H1 (cell line): ENCODE measurements at regions not wholly inside any gene's neighbourhood (a gene's known extent, or its start where the extent isn't known, plus 50 kb on each side); places are given as distances from the start of the nearest gene placed in this dataset.

Source experiments
- CTCF ChIA-PET: fragments of 300-600 bp; sonication (Branson Sonifier 250); formaldehyde crosslinking; loops from one replicate; lab custom pipeline; 2021; ENCODE audit not compliant: partially characterized antibody; lab: Charles Lee
- POLR2A ChIA-PET: fragments of 300-600 bp; sonication (Branson Sonifier 250); formaldehyde crosslinking; loops from one replicate; lab custom pipeline; 2021; ENCODE audit warnings: inconsistent platforms; ENCODE audit not compliant: partially characterized antibody; lab: Charles Lee
- DNase-seq, 2 experiments: peaks; one replicate each; pipeline versions ENCODE4 v3.0.0 to v3.0.0-alpha.2; 2010 to 2022; ENCODE audit warnings: low spot score in 2 of 2, low read depth in 1 of 2, mixed read lengths in 1 of 2
- FAIRE-seq: peaks from 2 replicates; lab custom pipeline; 2011; peaks lifted over from hg19 to GRCh38; lab: Jason Lieb, UNC
- H2AFZ ChIP-seq: 2 replicates; pipeline ENCODE4 v1.8.1; 2012; ENCODE audit warnings: low read length, inconsistent platforms
- H2AK5ac ChIP-seq: 2 replicates; pipeline ENCODE4 v1.6.1; 2013; ENCODE audit warnings: low read depth, low read length
- H2BK120ac ChIP-seq: replicated peaks from 2 replicates; pipeline ENCODE3; 2013; ENCODE audit warnings: low read depth, low read length, inconsistent platforms
- H2BK12ac ChIP-seq: 2 replicates; pipeline ENCODE4 v1.6.1; 2013; ENCODE audit warnings: low read depth, low read length
- H2BK15ac ChIP-seq: 2 replicates; pipeline ENCODE4 v1.6.1; 2013; ENCODE audit warnings: low read length
- H2BK20ac ChIP-seq: 2 replicates; pipeline ENCODE4 v1.6.1; 2013; ENCODE audit warnings: low read length
- H2BK5ac ChIP-seq: 2 replicates; pipeline ENCODE4 v1.6.1; 2013; ENCODE audit warnings: low read depth, low read length
- H3K14ac ChIP-seq: 2 replicates; pipeline ENCODE4 v1.6.1; 2013; ENCODE audit warnings: inconsistent platforms; ENCODE audit not compliant: insufficient read length
- H3K18ac ChIP-seq: 2 replicates; pipeline ENCODE4 v1.6.1; 2013; ENCODE audit warnings: low read length; ENCODE audit errors: extremely low read depth
- H3K23ac ChIP-seq: 2 replicates; pipeline ENCODE4 v1.6.1; 2013; ENCODE audit warnings: inconsistent platforms; ENCODE audit not compliant: insufficient read length
- H3K23me2 ChIP-seq: 2 replicates; pipeline ENCODE4 v1.6.1; 2013; ENCODE audit warnings: low read depth, low read length
- H3K27ac ChIP-seq: 2 replicates; pipeline ENCODE4 v1.6.1; 2011; ENCODE audit warnings: low read depth, low read length, inconsistent platforms
- H3K27me3 ChIP-seq, 4 experiments: replicated peaks in 1 of 4; 1 replicate in 1 of 4; 2 replicates in 3 of 4; pipeline versions ENCODE4 v1.6.1 to v1.8.1; 2011 to 2013; ENCODE audit warnings: low read length in 3 of 4, mild to moderate bottlenecking in 3 of 4, inconsistent platforms in 2 of 4, mixed read lengths in 2 of 4, moderate library complexity in 1 of 4; ENCODE audit not compliant: control insufficient read depth in 3 of 4, insufficient read depth in 3 of 4; ENCODE audit errors: extremely low read depth in 1 of 4
- H3K36me3 ChIP-seq, 4 experiments: 2 replicates each; pipeline versions ENCODE4 v1.6.1 to v1.8.1; 2011 to 2013; ENCODE audit warnings: mild to moderate bottlenecking in 4 of 4, low read length in 3 of 4, moderate library complexity in 2 of 4, control low read depth in 1 of 4, inconsistent platforms in 1 of 4; ENCODE audit not compliant: insufficient read depth in 4 of 4, control insufficient read depth in 2 of 4
- H3K4ac ChIP-seq: replicated peaks from 2 replicates; pipeline ENCODE3; 2013; ENCODE audit warnings: low read length, low read depth, mixed read lengths, inconsistent platforms; ENCODE audit not compliant: insufficient read length
- H3K4me1 ChIP-seq, 4 experiments: replicated peaks in 1 of 4; 1 replicate in 1 of 4; 2 replicates in 3 of 4; pipeline versions ENCODE4 v1.6.1 to v1.8.1; 2011 to 2013; ENCODE audit warnings: low read length in 3 of 4, inconsistent platforms in 2 of 4, mixed read lengths in 1 of 4; ENCODE audit not compliant: insufficient read depth in 4 of 4, control insufficient read depth in 3 of 4
- H3K4me2 ChIP-seq, 2 experiments: 2 replicates each; pipeline versions ENCODE4 v1.6.1 to v1.8.1; 2011 to 2013; ENCODE audit warnings: low read depth in 2 of 2, low read length in 2 of 2, control low read depth in 1 of 2, inconsistent platforms in 1 of 2, mild to moderate bottlenecking in 1 of 2; ENCODE audit not compliant: insufficient read depth in 1 of 2
- H3K4me3 ChIP-seq, 4 experiments: fragments of 200-600, 300-600 bp in 1 of 4; sonication (generic), shearing (Covaris generic), sonication (Bioruptor Twin) in 1 of 4; 2 replicates each; pipeline versions ENCODE4 v1.5.1 to v1.8.1; 2011 to 2016; ENCODE audit warnings: low read length in 4 of 4, low read depth in 3 of 4, control low read depth in 2 of 4, inconsistent platforms in 2 of 4, mild to moderate bottlenecking in 2 of 4, mixed read lengths in 1 of 4, moderate library complexity in 1 of 4; ENCODE audit not compliant: insufficient read depth in 2 of 4; ENCODE audit errors: extremely low read depth in 1 of 4
- H3K56ac ChIP-seq: replicated peaks from 2 replicates; pipeline ENCODE3; 2013; ENCODE audit warnings: low read depth, mild to moderate bottlenecking, mixed read lengths, low read length, inconsistent platforms; ENCODE audit not compliant: insufficient read length
- H3K79me1 ChIP-seq: 2 replicates; pipeline ENCODE4 v1.6.1; 2013; ENCODE audit warnings: low read depth, low read length, control low read depth
- H3K79me2 ChIP-seq, 2 experiments: 2 replicates each; pipeline versions ENCODE4 v1.6.1 to v1.8.1; 2012 to 2013; ENCODE audit warnings: low read length in 2 of 2, mild to moderate bottlenecking in 2 of 2, inconsistent platforms in 1 of 2; ENCODE audit not compliant: insufficient read depth in 2 of 2, control insufficient read depth in 1 of 2
- H3K9ac ChIP-seq, 4 experiments: replicated peaks in 1 of 4; 1 replicate in 1 of 4; 2 replicates in 3 of 4; pipeline versions ENCODE4 v1.6.1 to v1.8.1; 2011 to 2013; ENCODE audit warnings: low read depth in 3 of 4, low read length in 3 of 4, control low read depth in 2 of 4, mild to moderate bottlenecking in 2 of 4, moderate library complexity in 2 of 4, inconsistent platforms in 1 of 4; ENCODE audit errors: extremely low read depth in 1 of 4
- H3K9me3 ChIP-seq, 2 experiments: 2 replicates each; pipeline versions ENCODE4 v1.6.1 to v1.8.1; 2012 to 2013; ENCODE audit warnings: mild to moderate bottlenecking in 2 of 2, moderate library complexity in 2 of 2, control low read depth in 1 of 2, inconsistent platforms in 1 of 2, low read depth in 1 of 2, low read length in 1 of 2, mixed read lengths in 1 of 2; ENCODE audit not compliant: insufficient read depth in 2 of 2
- H4K20me1 ChIP-seq, 2 experiments: replicated peaks in 1 of 2; 2 replicates each; pipeline versions ENCODE3 to v1.8.1; 2011 to 2013; ENCODE audit warnings: inconsistent platforms in 2 of 2, low read length in 2 of 2, mild to moderate bottlenecking in 1 of 2; ENCODE audit not compliant: insufficient read depth in 2 of 2, control insufficient read depth in 1 of 2
- H4K5ac ChIP-seq: 2 replicates; pipeline ENCODE4 v1.6.1; 2013; ENCODE audit warnings: low read length, low read depth, mixed read lengths, inconsistent platforms; ENCODE audit not compliant: insufficient read length
- H4K8ac ChIP-seq: 2 replicates; pipeline ENCODE4 v1.8.0; 2013; ENCODE audit warnings: mild to moderate bottlenecking, moderate library complexity, low read length, inconsistent platforms; ENCODE audit not compliant: insufficient read depth; ENCODE audit errors: extremely low read depth
- H4K91ac ChIP-seq: replicated peaks from 2 replicates; pipeline ENCODE3; 2013; ENCODE audit warnings: low read length, mixed read lengths, inconsistent platforms; ENCODE audit not compliant: insufficient read length
- BRCA1 ChIP-seq: IDR thresholded peaks from 2 replicates; pipeline ENCODE4 v1.6.1; 2012; ENCODE audit warnings: low read depth, low read length, improper control_type of control experiment
- CBX8 ChIP-seq: fragments of 300-800, 300-1000 bp; sonication (generic); IDR thresholded peaks from 2 replicates; pipeline ENCODE4 v1.7.1; 2016; ENCODE audit warnings: low read depth, low read length, borderline replicate concordance
- GABPA ChIP-seq: IDR thresholded peaks from 2 replicates; pipeline ENCODE4 v1.6.1; 2011; ENCODE audit warnings: mild to moderate bottlenecking, low read length, moderate library complexity, borderline replicate concordance; ENCODE audit not compliant: insufficient read depth
- KDM1A ChIP-seq: fragments of 200-600, 300-600 bp; sonication (generic); IDR thresholded peaks from 2 replicates; pipeline ENCODE4 v1.7.1; 2016; ENCODE audit warnings: mild to moderate bottlenecking, low read length, borderline replicate concordance
- KDM4A ChIP-seq: IDR thresholded peaks from one replicate; pipeline ENCODE4 v1.7.1; 2012; ENCODE audit warnings: low read depth, mild to moderate bottlenecking, moderate library complexity, low read length, inconsistent platforms; ENCODE audit not compliant: severe bottlenecking
- MAFK ChIP-seq: IDR thresholded peaks from 2 replicates; pipeline ENCODE4 v1.6.1; 2012; ENCODE audit warnings: low read depth, mild to moderate bottlenecking, improper control_type of control experiment, low read length
- SIN3A ChIP-seq, 2 experiments: IDR thresholded peaks in 1 of 2; conservative IDR thresholded peaks in 1 of 2; 2 replicates each; pipeline ENCODE4 v1.6.1; 2011 to 2012; ENCODE audit warnings: low read length in 2 of 2, improper control_type of control experiment in 1 of 2, low read depth in 1 of 2, mild to moderate bottlenecking in 1 of 2
- TCF12 ChIP-seq: IDR thresholded peaks from 2 replicates; pipeline ENCODE4 v1.6.1; 2011; ENCODE audit warnings: low read depth, mild to moderate bottlenecking, low read length
- TEAD4 ChIP-seq: IDR thresholded peaks from 2 replicates; pipeline ENCODE4 v1.6.1; 2012; ENCODE audit warnings: low read depth, low read length, inconsistent platforms, mixed read lengths
- YY1 ChIP-seq: IDR thresholded peaks from 2 replicates; pipeline ENCODE4 v1.6.1; 2011; ENCODE audit warnings: low read depth, mild to moderate bottlenecking, low read length
- ZNF274 ChIP-seq: IDR thresholded peaks from 2 replicates; pipeline ENCODE4 v1.7.0; 2012; ENCODE audit warnings: low read length, borderline replicate concordance; ENCODE audit errors: extremely low read depth
- WGBS, 2 experiments: shearing (Covaris generic) in 1 of 2; methylation state at CpG; one replicate each; pipeline versions ENCODE4 v1.1.6 to v1.1.7; 2013 to 2015; ENCODE audit warnings: low lambda C conversion rate in 2 of 2, mixed read lengths in 2 of 2, inconsistent platforms in 1 of 2, low coverage in 1 of 2, missing lambda C conversion rate in 1 of 2; ENCODE audit not compliant: insufficient replicate concordance in 2 of 2, insufficient coverage in 1 of 2, insufficient read length in 1 of 2; ENCODE audit errors: extremely low coverage in 1 of 2, missing lambda C conversion rate in 1 of 2; 5-methylcytosine and 5-hydroxymethylcytosine counted together
- TF ChIP-seq, protein P1 (sequence below), 3 experiments: IDR thresholded peaks; 1 replicate in 2 of 3; 2 replicates in 1 of 3; pipeline versions ENCODE4 v1.5.1 to v1.6.1; 2011; ENCODE audit warnings: low read length in 3 of 3, mild to moderate bottlenecking in 3 of 3, inconsistent platforms in 2 of 3, low read depth in 1 of 3, moderate library complexity in 1 of 3; ENCODE audit not compliant: insufficient read depth in 1 of 3; ENCODE audit errors: control extremely low read depth in 1 of 3

DNA sequence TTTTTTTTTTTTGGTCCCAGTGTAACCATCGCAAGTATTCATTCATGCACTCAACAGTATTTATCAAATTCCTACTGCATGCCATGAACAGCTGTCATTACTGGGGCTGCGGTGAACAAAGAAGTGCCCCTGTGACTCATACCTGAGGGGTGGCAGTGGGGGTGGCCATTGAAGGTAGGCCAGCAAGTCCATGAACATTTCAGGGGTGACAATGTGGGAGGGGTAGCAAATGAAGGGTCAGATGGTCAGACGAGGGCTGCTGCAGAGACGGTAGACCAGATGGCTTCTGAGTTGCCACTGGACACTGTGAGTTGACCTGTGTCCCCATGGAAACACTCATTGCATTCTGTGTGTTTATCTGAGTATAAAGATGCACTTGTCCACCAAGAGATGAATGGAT lies 92.5 kb upstream of the PITRM1 start:
- Histone ChIP-seq H3K9me3 (no peaks in the 10 kb centered on the region), H3K9ac (no peak overlapping the region), H3K79me1 (no peaks in the 10 kb centered on the region), H2BK120ac (no peak overlapping the region), H4K91ac (no peak overlapping the region), H3K4ac (no peak overlapping the region), H3K14ac (no peak overlapping the region), H2AFZ (no peak overlapping the region), H2BK15ac (no peak overlapping the region), H2AK5ac (no peak overlapping the region), H3K23me2 (no peaks in the 10 kb centered on the region; the same call in 1 of the 2 replicates), H2BK5ac (no peak overlapping the region), H2BK12ac (no peak overlapping the region), H2BK20ac (no peak overlapping the region), H3K27ac (no peak overlapping the region), H3K27me3 (no peaks in the 10 kb centered on the region), H3K4me1 (peaks cover 0 to 6% (median 4%) of the 10 kb centered on the region in 4 experiments; a peak in 4 of 7 replicates), H4K20me1 (no peaks in the 10 kb centered on the region), H3K23ac (no peak overlapping the region), H3K56ac (no peak overlapping the region), H3K4me3 (no peak overlapping the region), H3K36me3 (no peaks in the 10 kb centered on the region), H4K8ac (no peak overlapping the region), H3K18ac (no peak overlapping the region), H3K4me2 (no peak overlapping the region), H3K79me2 (no peaks in the 10 kb centered on the region), H4K5ac (no peak overlapping the region)
- CTCF ChIA-PET, result interaction anchor here (0.5 to 0.6 kb wide), 3 partner anchors 61 to 642 kb away, joined by 3 read pairs; no protein-coding TSS in a partner anchor
- no peak for DNase-seq
- POLR2A ChIA-PET, result interaction anchor here (0.6 kb wide), 1 partner anchor 28 kb away, joined by 4 read pairs; no protein-coding TSS in a partner anchor
- 91% methylated on average over 4 of the region's 4 CpGs; no CpG with 5 or more reads in 1 of the 2 experiments for WGBS, 2 experiments
- no peak for FAIRE-seq
- TF ChIP-seq SIN3A (conservative IDR thresholded peaks at IDR 0.05 in 1 of 2, IDR thresholded peaks at IDR 0.05 in 1 of 2; ENCODE audit: low read depth in 1 of 2, low read length in 2 of 2), result no peak
- no peak for TF ChIP-seq TEAD4
- no peak for TF ChIP-seq KDM4A
- TF ChIP-seq BRCA1, result no peak
- TF ChIP-seq GABPA, result no peak
- TF ChIP-seq MAFK, result no peak
- no peak for TF ChIP-seq CBX8
- no peak for TF ChIP-seq ZNF274
- no peak for TF ChIP-seq YY1
- TF ChIP-seq KDM1A, result no peak
- no peak for TF ChIP-seq TCF12
- TF ChIP-seq, protein P1, sequence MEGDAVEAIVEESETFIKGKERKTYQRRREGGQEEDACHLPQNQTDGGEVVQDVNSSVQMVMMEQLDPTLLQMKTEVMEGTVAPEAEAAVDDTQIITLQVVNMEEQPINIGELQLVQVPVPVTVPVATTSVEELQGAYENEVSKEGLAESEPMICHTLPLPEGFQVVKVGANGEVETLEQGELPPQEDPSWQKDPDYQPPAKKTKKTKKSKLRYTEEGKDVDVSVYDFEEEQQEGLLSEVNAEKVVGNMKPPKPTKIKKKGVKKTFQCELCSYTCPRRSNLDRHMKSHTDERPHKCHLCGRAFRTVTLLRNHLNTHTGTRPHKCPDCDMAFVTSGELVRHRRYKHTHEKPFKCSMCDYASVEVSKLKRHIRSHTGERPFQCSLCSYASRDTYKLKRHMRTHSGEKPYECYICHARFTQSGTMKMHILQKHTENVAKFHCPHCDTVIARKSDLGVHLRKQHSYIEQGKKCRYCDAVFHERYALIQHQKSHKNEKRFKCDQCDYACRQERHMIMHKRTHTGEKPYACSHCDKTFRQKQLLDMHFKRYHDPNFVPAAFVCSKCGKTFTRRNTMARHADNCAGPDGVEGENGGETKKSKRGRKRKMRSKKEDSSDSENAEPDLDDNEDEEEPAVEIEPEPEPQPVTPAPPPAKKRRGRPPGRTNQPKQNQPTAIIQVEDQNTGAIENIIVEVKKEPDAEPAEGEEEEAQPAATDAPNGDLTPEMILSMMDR (IDR thresholded peaks at IDR 0.05; ENCODE audit: control extremely low read depth in 1 of 3, insufficient read depth in 1 of 3, low read depth in 1 of 3, low read length in 3 of 3), result no peak
